GM12865 (cell line): ENCODE measurements at regions not wholly inside any gene's neighbourhood (a gene's known extent, or its start where the extent isn't known, plus 50 kb on each side); places are given as distances from the start of the nearest gene placed in this dataset.

Experiments used
- DNase-seq: peaks from one replicate; pipeline ENCODE4 v3.0.0; 2010; ENCODE audit warnings: low read depth
- H3K4me3 ChIP-seq: 2 replicates; pipeline ENCODE4 v1.5.1; 2011; ENCODE audit warnings: mild to moderate bottlenecking, low read depth, low read length, control low read depth
- TF ChIP-seq, protein P1 (sequence below): IDR thresholded peaks from 2 replicates; pipeline ENCODE4 v1.5.1; 2011; ENCODE audit warnings: low read length, control low read depth, low read depth, inconsistent platforms; ENCODE audit not compliant: insufficient read depth; ENCODE audit errors: missing control alignments

DNA sequence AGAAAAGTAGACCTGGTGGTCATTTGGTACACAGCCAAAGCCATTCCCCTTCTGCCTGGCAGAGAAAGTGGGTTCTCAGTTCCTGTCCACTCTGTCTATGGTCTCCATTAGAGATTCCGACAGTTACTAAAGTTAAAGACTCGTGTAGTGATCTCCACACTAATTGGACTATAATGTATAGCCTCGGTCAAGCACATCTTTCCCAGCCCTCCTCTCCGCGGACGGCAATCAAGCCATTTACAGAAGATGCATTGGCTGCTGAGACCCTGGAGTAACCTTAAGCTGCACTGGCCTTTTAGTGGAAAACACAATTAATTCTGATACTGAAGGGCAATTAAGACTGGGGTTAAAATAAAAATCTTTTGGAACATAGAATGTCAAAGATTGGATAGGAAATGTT is 865.3 kb downstream of the MCTP2 start:
- TF ChIP-seq, protein P1, sequence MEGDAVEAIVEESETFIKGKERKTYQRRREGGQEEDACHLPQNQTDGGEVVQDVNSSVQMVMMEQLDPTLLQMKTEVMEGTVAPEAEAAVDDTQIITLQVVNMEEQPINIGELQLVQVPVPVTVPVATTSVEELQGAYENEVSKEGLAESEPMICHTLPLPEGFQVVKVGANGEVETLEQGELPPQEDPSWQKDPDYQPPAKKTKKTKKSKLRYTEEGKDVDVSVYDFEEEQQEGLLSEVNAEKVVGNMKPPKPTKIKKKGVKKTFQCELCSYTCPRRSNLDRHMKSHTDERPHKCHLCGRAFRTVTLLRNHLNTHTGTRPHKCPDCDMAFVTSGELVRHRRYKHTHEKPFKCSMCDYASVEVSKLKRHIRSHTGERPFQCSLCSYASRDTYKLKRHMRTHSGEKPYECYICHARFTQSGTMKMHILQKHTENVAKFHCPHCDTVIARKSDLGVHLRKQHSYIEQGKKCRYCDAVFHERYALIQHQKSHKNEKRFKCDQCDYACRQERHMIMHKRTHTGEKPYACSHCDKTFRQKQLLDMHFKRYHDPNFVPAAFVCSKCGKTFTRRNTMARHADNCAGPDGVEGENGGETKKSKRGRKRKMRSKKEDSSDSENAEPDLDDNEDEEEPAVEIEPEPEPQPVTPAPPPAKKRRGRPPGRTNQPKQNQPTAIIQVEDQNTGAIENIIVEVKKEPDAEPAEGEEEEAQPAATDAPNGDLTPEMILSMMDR = no peak
- H3K4me3 ChIP-seq = no peak overlapping the region
- no peak for DNase-seq

DNA sequence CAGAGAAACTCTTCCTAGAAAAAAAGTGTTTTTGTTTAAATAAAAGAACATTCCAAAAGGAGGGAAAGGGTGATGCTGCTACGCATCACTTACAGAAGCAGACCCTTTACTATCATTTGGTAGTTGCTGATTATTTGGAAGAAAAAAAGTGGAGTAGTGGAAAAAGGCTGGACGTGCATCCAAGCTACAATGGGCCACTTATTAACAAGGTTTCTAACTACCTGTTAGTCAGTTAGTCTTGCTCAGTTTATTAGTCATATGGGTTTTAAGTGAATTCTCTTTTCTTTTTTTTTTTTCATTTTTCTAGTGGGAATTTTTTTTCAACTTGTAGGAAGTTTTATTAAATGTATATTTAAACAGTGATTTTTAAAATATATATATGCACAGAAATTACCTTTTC is 866.0 kb downstream of the MCTP2 start:
- no peak for DNase-seq
- TF ChIP-seq, protein P1 = no peak

DNA sequence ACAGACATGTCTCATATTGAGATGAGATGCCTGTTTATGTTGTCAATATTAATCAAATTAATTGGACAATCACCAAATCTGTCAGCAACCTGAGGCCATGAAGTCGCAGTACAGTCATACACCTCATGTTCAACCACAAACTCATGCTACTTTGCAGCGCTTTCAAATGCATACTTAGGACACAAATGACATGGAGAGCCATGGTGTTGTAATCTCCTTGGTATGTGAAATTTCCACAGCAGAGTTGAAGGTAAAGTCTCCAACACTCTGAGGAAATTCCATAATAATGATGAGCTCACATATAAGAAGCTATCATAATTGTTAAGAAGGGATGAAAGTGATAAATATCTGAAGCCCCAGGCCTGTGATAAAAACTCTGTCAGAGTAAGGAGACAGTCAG is 873.9 kb downstream of the MCTP2 start:
- H3K4me3 ChIP-seq = no peak overlapping the region
- TF ChIP-seq, protein P1 = no peak
- no peak for DNase-seq

More for the DNA sequence above, 866.0 kb downstream of the MCTP2 start:
- no peak overlapping the region for H3K4me3 ChIP-seq

DNA sequence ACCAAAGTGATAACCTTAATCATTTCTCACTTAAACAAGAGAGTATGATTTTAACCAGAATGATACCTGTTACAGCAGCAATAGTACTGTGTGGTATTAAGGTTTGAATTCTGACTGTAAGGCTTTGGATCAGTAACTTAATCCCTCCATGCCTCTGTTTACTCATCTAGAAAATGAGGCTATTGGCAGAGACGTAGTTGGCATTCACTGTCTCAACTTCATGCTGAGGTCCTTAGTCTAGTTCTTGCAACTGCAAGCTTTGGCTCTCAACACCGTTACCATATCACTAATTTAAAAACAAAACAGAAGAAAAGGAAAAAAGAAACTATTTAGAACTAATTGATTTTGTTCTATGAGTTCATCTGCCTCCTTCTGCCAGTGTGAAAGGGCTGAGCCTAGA is 875.4 kb downstream of the MCTP2 start:
- DNase-seq = no peak
- no peak overlapping the region for H3K4me3 ChIP-seq
- TF ChIP-seq, protein P1 = no peak

DNA sequence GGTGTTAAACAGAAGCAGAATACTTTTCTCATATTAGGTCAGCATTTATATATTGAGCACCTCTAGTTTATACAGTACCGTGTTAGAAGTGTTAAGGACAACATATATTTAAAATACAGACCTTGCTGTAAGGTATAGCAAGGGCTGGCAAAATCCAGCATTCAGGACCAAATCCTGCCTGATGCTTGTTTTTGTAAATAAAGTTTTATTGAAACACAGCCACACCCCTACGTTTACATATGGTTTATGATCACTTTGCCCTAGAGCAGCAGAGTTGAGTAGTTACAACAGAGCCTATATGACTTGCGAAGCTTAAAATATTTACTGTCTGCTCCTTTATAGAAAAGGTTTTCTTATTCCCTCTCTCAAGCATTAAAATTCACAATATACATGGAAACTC is 877.3 kb downstream of the MCTP2 start:
- H3K4me3 ChIP-seq = no peak overlapping the region
- TF ChIP-seq, protein P1 = no peak
- DNase-seq = no peak

DNA sequence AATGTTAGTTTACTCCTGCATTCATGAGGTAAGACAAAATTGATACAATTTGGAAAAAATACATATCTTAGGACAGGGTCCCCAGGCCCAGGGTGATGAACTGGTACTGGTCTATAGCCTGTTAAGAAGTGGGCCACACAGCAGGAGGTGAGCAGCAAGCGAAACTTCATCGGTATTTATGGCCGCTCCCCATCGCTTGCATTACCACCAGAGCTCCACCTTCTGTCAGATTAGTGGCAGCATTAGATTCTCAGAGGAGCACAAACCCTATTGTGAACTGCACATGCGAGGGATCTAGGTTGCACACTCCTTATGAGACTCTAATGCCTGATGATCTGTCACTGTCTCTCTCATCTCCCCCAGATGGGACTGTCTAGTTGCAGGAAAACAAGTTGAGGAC is 880.6 kb downstream of the MCTP2 start:
- TF ChIP-seq, protein P1 = no peak
- no peak for DNase-seq
- H3K4me3 ChIP-seq = no peak overlapping the region

DNA sequence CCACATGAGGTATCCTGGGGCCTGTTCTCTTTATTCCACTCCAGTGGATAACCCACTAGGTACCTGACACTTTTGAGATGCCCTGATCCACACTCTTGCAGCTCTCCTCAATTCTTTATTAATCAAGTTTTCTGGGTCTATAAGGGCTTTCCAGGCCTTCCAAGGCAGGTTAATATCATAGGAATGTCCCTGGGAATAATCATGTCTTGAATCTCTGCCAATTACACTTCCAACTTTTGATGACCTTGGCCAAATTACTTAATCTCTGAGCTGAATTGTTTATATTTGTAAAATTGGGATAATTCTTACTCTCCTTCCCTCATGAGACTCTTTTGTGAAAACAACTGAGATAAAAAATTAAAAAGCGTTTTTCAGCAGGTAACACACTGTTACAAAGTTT is 881.7 kb downstream of the MCTP2 start:
- H3K4me3 ChIP-seq = no peak overlapping the region
- DNase-seq = no peak
- TF ChIP-seq, protein P1 = no peak
